IMR-90 (cell line): ENCODE measurements at regions not wholly inside any gene's neighbourhood (a gene's known extent, or its start where the extent isn't known, plus 50 kb on each side); places are given as distances from the start of the nearest gene placed in this dataset.

Experiments used
- ATAC-seq: fragments of 200-7000 bp; cut with Tn5 transposase; 2 replicates; pipeline ENCODE4 v1.9.1; 2020; ENCODE audit warnings: low read depth, mild to moderate bottlenecking, moderate library complexity
- BruUV-seq: library from RNA; stranded (reverse); fragments of 400-500 nt; replicated peaks from 2 replicates; lab custom pipeline; 2021; lab: Mats Ljungman, UMichigan
- CTCF ChIA-PET: fragments of 300-600 bp; formaldehyde crosslinking; extraction: SDS; loops from one replicate; lab custom pipeline; 2021; ENCODE audit warnings: antibody characterized with exemption; lab: Yijun Ruan, JAX
- POLR2A ChIA-PET: fragments of 300-600 bp; sonication (Branson Sonifier 250); formaldehyde crosslinking; loops from one replicate; lab custom pipeline; 2022; ENCODE audit warnings: antibody characterized with exemption; ENCODE audit not compliant: unreplicated experiment; lab: Charles Lee
- DNase-seq: peaks from one replicate; pipeline ENCODE4 v3.0.0; 2013
- H2AFZ ChIP-seq: replicated peaks from 2 replicates; pipeline ENCODE3; 2013; ENCODE audit warnings: low read length, mild to moderate bottlenecking; ENCODE audit not compliant: poor library complexity
- H2AK5ac ChIP-seq: 2 replicates; pipeline ENCODE4 v1.6.1; 2013; ENCODE audit warnings: low read depth, low read length, inconsistent platforms
- H2AK9ac ChIP-seq: replicated peaks from 2 replicates; pipeline ENCODE3; 2013; ENCODE audit warnings: mild to moderate bottlenecking, low read depth, low read length, moderate library complexity; ENCODE audit not compliant: poor library complexity
- H2BK120ac ChIP-seq: 2 replicates; pipeline ENCODE4 v1.6.1; 2013; ENCODE audit warnings: low read depth, low read length, inconsistent platforms
- H2BK15ac ChIP-seq: 3 replicates; pipeline ENCODE4 v1.6.1; 2013; ENCODE audit warnings: low read depth, low read length, inconsistent platforms
- H2BK20ac ChIP-seq: 2 replicates; pipeline ENCODE4 v1.6.1; 2013; ENCODE audit warnings: low read depth, mild to moderate bottlenecking, inconsistent platforms, low read length, moderate library complexity
- H2BK5ac ChIP-seq: 2 replicates; pipeline ENCODE4 v1.6.1; 2013; ENCODE audit warnings: mild to moderate bottlenecking, low read depth, low read length, inconsistent platforms; ENCODE audit not compliant: poor library complexity, severe bottlenecking
- H3K14ac ChIP-seq: replicated peaks from 2 replicates; pipeline ENCODE4 v1.6.1; 2013; ENCODE audit warnings: low read depth, low read length, inconsistent platforms
- H3K18ac ChIP-seq: 2 replicates; pipeline ENCODE4 v1.6.1; 2013; ENCODE audit warnings: low read depth, low read length, control low read depth
- H3K23ac ChIP-seq: 2 replicates; pipeline ENCODE4 v1.6.1; 2013; ENCODE audit warnings: low read depth, low read length, inconsistent platforms
- H3K27ac ChIP-seq: 2 replicates; pipeline ENCODE4 v1.5.1; 2013; ENCODE audit warnings: mild to moderate bottlenecking, control low read depth, low read length; ENCODE audit not compliant: insufficient read depth
- H3K27me3 ChIP-seq: 2 replicates; pipeline ENCODE4 v1.6.1; 2013; ENCODE audit warnings: low read length; ENCODE audit not compliant: control insufficient read depth, insufficient read depth
- H3K36me3 ChIP-seq: 2 replicates; pipeline ENCODE4 v1.6.1; 2013; ENCODE audit warnings: low read length, mixed read lengths; ENCODE audit not compliant: control insufficient read depth, insufficient read depth
- H3K4ac ChIP-seq: 2 replicates; pipeline ENCODE4 v1.6.1; 2013; ENCODE audit warnings: low read depth, low read length, inconsistent platforms
- H3K4me1 ChIP-seq: 2 replicates; pipeline ENCODE4 v1.6.1; 2013; ENCODE audit warnings: low read length, mixed read lengths; ENCODE audit not compliant: control insufficient read depth, insufficient read depth
- H3K4me2 ChIP-seq: 2 replicates; pipeline ENCODE4 v1.6.1; 2013; ENCODE audit warnings: low read depth, mild to moderate bottlenecking, control low read depth, low read length, moderate library complexity
- H3K4me3 ChIP-seq: 2 replicates; pipeline ENCODE4 v1.5.1; 2013; ENCODE audit warnings: low read depth, mild to moderate bottlenecking, control low read depth, low read length, moderate library complexity; ENCODE audit not compliant: insufficient read depth
- H3K56ac ChIP-seq: 2 replicates; pipeline ENCODE4 v1.6.1; 2013; ENCODE audit warnings: low read length, inconsistent platforms; ENCODE audit not compliant: insufficient read depth; ENCODE audit errors: extremely low read depth
- H3K79me1 ChIP-seq, 2 experiments: 2 replicates each; pipeline ENCODE4 v1.6.1; 2013; ENCODE audit warnings: low read length in 2 of 2, inconsistent platforms in 1 of 2, low read depth in 1 of 2
- H3K9ac ChIP-seq: 2 replicates; pipeline ENCODE4 v1.6.1; 2013; ENCODE audit warnings: low read depth, low read length, control low read depth
- H3K9me1 ChIP-seq: 2 replicates; pipeline ENCODE4 v1.6.1; 2013; ENCODE audit warnings: low read length, inconsistent platforms; ENCODE audit not compliant: insufficient read depth
- H3K9me3 ChIP-seq: 2 replicates; pipeline ENCODE4 v1.6.1; 2013; ENCODE audit warnings: low read length; ENCODE audit not compliant: control insufficient read depth, insufficient read depth
- H4K20me1 ChIP-seq: 2 replicates; pipeline ENCODE4 v1.6.1; 2013; ENCODE audit warnings: low read length, inconsistent platforms; ENCODE audit not compliant: insufficient read depth
- H4K5ac ChIP-seq: 2 replicates; pipeline ENCODE4 v1.6.1; 2013; ENCODE audit warnings: mild to moderate bottlenecking, low read depth, low read length, control low read depth
- H4K8ac ChIP-seq, 2 experiments: 2 replicates each; pipeline ENCODE4 v1.6.1; 2013; ENCODE audit warnings: low read depth in 2 of 2, low read length in 2 of 2, control low read depth in 1 of 2, inconsistent platforms in 1 of 2
- H4K91ac ChIP-seq: 2 replicates; pipeline ENCODE4 v1.6.1; 2013; ENCODE audit warnings: low read depth, low read length, inconsistent platforms; ENCODE audit not compliant: insufficient read depth
- CHD1 ChIP-seq: IDR thresholded peaks from 2 replicates; pipeline ENCODE4 v1.6.1; 2012; ENCODE audit warnings: low read depth, low read length, improper control_type of control experiment
- FOS ChIP-seq: fragments of 150-350 bp; IDR thresholded peaks from 2 replicates; pipeline ENCODE4 v1.6.1; 2016; ENCODE audit warnings: low read depth, low read length
- MXI1 ChIP-seq: IDR thresholded peaks from 2 replicates; pipeline ENCODE4 v1.6.1; 2012; ENCODE audit warnings: low read depth, mild to moderate bottlenecking, low read length, moderate library complexity, borderline replicate concordance
- NFE2L2 ChIP-seq: fragments of 150-350 bp; IDR thresholded peaks from 2 replicates; pipeline ENCODE4 v1.6.1; 2016; ENCODE audit warnings: low read depth, mild to moderate bottlenecking, low read length
- POLR2A ChIP-seq: IDR thresholded peaks from 2 replicates; pipeline ENCODE4 v1.6.1; 2012; ENCODE audit warnings: mild to moderate bottlenecking, low read depth, low read length
- RAD21 ChIP-seq: IDR thresholded peaks from 2 replicates; pipeline ENCODE4 v1.6.1; 2012; ENCODE audit warnings: low read length, improper control_type of control experiment
- RCOR1 ChIP-seq: IDR thresholded peaks from 2 replicates; pipeline ENCODE4 v1.6.1; 2012; ENCODE audit warnings: mild to moderate bottlenecking, low read length, improper control_type of control experiment; ENCODE audit not compliant: insufficient replicate concordance
- RFX5 ChIP-seq: IDR thresholded peaks from 2 replicates; pipeline ENCODE4 v1.8.0; 2012; ENCODE audit warnings: low read depth, mild to moderate bottlenecking, low read length, moderate library complexity
- SMC3 ChIP-seq: fragments of 150-350 bp; IDR thresholded peaks from 2 replicates; pipeline ENCODE4 v1.6.1; 2016; ENCODE audit warnings: low read depth, mild to moderate bottlenecking, antibody characterized with exemption, low read length, moderate library complexity
- USF2 ChIP-seq: fragments of 150-350 bp; IDR thresholded peaks from 2 replicates; pipeline ENCODE4 v1.6.1; 2017; ENCODE audit warnings: mild to moderate bottlenecking, antibody characterized with exemption, low read length, low read depth
- WGBS, 2 experiments: methylation state at CpG; one replicate each; pipeline versions ENCODE4 v1.1.5 to v1.1.7; 2013; ENCODE audit warnings: missing lambda C conversion rate in 2 of 2; ENCODE audit not compliant: insufficient read length in 1 of 2; ENCODE audit errors: extremely low coverage in 2 of 2; 5-methylcytosine and 5-hydroxymethylcytosine counted together
- dilution Hi-C: fragments of 300-500 bp; cut with HindIII; formaldehyde crosslinking; loops from one replicate; pipeline ENCODE4 v1.14.3; 2018; ENCODE audit warnings: low sequenced_read_pairs; ENCODE audit not compliant: unreplicated experiment
- in situ Hi-C: fragments of 300-500 bp; cut with MboI; formaldehyde crosslinking; loops from 3 replicates; pipeline ENCODE4 v1.14.3; 2019; ENCODE audit warnings: low sequenced_read_pairs, inconsistent platforms, mixed read lengths
- intact Hi-C: fragments of 100-400 bp; cut with micrococcal nuclease; formaldehyde crosslinking; loops from 2 replicates; pipeline ENCODE4 v1.10.0; 2022

GRCh38 chr15:23793191-23793680 lies 106.1 kb upstream of the NDN start:
- Histone ChIP-seq H3K56ac (no peak overlapping the region), H4K91ac (no peak overlapping the region), H2BK15ac (no peak overlapping the region), H2BK20ac (no peak overlapping the region), H3K4ac (no peak overlapping the region), H3K36me3 (no peaks in the 10 kb centered on the region), H3K79me1 (no peaks in the 10 kb centered on the region), H3K23ac (no peak overlapping the region), H2BK5ac (no peak overlapping the region), H3K14ac (no peak overlapping the region), H4K8ac (no peak overlapping the region), H3K18ac (no peak overlapping the region), H2BK120ac (no peak overlapping the region), H3K9me3 (peaks cover 10% of the 10 kb centered on the region; the same call in 1 of the 2 replicates), H3K4me1 (no peaks in the 10 kb centered on the region), H2AFZ (no peak overlapping the region), H2AK9ac (no peak overlapping the region), H4K20me1 (no peaks in the 10 kb centered on the region), H2AK5ac (no peak overlapping the region), H3K4me3 (no peak overlapping the region), H3K9me1 (no peaks in the 10 kb centered on the region), H3K9ac (no peak overlapping the region), H3K27ac (no peak overlapping the region), H3K4me2 (no peak overlapping the region), H4K5ac (no peak overlapping the region), H3K27me3 (no peaks in the 10 kb centered on the region)
- 40% methylated on average over 1 of the region's 6 CpGs; no CpG with 5 or more reads in 1 of the 2 experiments for WGBS, 2 experiments
- no TSS peak for BruUV-seq
- in situ Hi-C loops: no loop called here
- ChIA-PET CTCF (no interaction called here), POLR2A (no interaction called here)
- dilution Hi-C loops: no loop called here
- no peak for TF ChIP-seq FOS
- no peak for TF ChIP-seq CHD1
- TF ChIP-seq NFE2L2: no peak
- TF ChIP-seq SMC3: no peak
- no peak for TF ChIP-seq USF2
- TF ChIP-seq RAD21: no peak
- TF ChIP-seq RFX5: no peak
- no peak for TF ChIP-seq RCOR1
- no peak for TF ChIP-seq MXI1
- no peak for TF ChIP-seq POLR2A
- no peak for DNase-seq
- intact Hi-C loops: no loop called here
- ATAC-seq: no peak
